Medulla oblongata (tissue), 1 donor: ENCODE measurements at regions not wholly inside any gene's neighbourhood (a gene's known extent, or its start where the extent isn't known, plus 50 kb on each side); places are given as distances from the start of the nearest gene placed in this dataset.

Experiments
- DNase-seq: peaks from one replicate; pipeline ENCODE4 v3.0.0-alpha.2; 2015; ENCODE audit errors: extremely low spot score

DNA sequence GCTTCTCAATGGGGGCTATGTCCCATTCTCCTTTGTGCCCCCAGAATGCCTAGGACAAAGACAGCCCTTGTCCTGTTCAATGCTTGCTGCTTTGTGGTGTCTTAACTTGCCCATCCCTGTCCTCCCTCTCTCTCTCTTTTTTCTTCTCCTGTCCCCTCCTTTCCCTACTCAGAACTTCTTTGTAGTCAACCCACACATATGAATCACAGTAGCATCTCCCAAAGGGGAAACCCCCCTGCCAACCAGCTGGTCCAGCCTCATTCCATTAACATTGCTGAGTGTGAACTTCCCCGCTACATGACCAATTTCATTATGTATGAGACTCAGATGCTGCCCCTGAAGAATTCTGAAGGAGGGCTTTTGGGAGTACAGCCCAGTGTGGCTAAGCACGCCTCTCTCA lies 408.3 kb downstream of the ENC1 start:
- DNase-seq = no peak

DNA sequence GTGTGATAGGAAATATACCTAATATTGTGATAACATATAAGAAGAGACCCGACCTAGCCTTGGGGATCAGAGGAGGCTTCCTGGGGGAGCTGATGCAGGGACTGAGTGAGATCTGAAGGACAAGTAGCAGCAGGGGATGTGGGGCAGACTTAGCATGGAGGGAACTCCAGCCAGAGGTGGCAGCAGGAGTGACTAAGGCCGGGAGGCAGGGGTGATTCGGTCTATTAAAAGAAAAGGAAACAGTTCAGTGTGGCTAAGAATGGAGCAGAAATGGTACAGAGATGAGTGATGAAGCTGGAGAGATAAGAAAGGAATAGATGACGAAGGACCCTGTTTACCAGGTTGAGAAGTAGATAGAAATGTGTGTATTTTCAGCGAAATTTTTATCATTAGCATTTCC lies 408.8 kb downstream of the ENC1 start:
- DNase-seq = no peak

DNA sequence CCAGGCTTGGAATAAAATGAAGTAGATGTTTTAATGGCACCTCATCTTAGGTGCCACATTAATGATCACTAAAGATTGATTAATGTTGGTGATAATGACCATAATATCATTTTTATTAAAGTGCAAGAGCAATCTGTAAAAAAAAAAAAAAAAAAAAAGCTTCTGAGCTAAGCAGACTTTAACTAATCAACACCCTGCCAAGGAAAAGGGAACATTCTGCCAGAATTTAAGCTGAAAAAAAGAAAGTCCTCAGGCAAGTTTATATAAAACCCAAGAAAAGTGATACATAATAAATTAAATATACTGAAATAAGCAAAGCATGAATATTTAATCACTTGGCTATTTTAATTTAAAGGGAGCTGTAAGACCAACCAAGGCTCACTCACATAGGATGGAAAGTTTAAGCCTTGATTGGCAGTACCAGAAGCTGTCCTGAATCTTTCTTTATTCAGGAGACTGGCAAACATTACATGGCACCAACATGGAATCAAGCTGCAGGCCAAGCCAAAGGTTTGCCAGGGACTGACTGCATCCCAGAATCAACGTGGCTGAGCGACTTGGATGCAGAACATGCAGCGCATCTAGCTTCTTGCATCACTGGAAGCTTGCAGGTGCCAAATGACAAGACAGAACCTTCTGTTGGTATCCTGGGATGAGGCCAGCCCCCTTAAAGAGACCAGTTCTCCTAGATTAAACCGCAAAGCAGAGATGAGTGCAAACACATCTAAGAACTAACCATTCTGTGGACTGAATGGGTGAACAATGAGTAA lies 413.6 kb downstream of the ENC1 start:
- DNase-seq = peak; percentile 19

DNA sequence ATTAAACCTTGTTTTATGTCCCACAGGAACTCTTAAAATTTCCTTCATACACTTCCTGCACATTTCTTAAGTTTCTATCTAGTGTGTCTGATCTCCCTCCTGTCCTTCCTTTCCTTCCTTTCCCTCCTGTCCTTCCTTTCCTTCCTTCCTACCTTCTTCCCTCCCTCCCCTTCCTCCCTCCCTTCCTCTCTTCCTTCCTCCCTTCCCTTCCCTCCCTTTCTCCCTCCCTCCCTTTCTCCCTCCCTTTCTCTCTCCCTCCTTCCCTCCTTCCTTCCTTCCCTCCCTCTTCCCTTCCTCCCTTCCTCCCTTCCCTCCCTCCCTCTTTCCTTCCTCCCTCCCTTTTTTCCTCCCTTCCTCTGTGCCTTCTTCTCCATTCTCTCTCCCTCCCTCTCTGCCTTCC lies 414.9 kb downstream of the ENC1 start:
- DNase-seq = no peak

DNA sequence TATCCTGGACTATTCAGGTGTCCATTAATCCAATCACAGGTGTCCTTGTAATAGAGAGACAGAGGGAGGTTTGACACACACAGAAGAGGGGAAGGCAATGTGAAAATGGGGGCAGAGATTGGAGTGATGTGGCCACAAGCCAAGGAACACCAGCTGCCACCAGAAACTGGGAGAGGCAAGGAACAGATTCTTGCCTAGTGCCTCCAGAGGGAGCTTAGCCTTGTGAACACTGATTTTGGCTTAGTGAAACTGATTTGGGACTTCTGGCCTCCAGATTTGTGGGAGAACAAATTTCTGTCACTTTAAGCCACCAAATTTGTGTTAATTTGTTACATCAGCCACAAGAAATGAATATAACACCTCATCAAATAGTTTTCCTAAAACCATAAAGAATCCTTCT lies 416.2 kb downstream of the ENC1 start:
- DNase-seq = no peak

DNA sequence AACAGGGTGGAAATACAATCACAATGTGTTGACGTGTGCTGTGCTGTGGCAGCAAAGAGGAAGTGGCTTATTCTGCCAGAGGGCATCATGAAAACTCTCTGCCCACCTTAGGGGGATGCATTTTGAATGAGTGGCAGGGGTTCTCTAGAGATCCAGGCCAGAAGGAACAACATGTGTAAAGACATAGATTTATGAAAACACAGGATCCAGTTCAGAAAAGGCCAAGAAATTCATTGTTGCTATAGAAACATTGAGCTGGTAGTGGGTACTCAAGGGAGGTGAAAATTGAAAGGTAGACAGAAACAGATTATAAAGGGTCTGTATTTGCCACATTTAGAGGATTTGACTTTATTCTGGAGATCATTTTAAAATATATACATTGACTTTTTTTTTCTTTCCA lies 417.7 kb downstream of the ENC1 start:
- no peak for DNase-seq

DNA sequence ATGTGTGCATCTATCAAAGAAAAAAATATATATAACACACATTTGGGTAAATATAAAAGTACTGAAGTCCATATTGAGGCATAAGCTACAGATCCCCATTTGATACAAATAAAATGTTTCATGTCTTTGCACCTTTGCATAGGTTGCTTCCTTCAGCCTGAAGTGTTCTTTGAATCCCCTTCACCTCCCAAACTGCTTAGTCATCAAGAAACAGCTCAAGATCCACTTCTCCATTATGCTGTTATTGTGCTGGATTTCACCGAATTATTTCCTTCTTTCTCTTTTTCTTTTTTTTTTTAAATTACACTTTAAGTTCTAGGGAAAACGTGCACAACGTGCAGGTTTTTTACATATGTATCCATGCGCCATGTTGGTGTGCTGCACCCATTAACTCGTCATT lies 419.1 kb downstream of the ENC1 start:
- DNase-seq = no peak

DNA sequence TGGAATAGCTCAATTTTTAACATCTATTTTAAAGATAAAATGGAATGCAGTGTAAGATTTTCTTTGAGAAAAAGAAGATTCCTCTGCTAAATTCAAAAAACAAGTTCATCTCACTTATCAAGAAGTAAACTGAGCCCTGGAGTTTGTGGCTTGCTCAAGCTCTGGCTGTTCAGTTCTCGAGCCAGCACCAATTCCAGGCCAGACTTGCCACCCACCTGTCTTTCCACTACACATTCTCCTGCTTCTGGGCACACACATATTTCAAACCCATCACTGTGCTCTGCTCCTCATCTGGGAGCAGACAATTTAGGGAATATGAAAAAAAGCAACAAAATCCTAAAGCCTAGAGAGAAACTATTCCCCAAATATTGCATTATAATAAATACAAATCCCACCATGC lies 424.5 kb downstream of the ENC1 start:
- no peak for DNase-seq

DNA sequence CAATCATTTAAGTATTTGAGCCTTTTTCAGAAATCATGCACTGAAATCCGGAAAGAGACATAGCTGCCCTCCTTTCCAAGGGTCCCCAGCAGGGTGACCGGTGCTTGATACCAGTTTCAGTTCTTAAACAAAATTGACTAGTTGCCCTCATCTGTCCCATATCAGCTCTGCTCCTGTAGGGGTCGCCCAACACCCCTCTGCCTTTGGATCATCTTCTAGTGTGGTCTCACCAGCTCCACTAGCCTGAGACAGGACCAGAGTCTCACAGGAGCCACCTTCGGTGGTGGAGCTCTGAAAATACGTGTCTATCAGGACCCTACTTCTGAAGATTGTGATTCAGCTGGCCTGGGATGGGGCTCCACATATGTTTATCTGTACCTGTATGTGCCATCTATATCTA lies 428.2 kb downstream of the ENC1 start:
- DNase-seq = no peak

DNA sequence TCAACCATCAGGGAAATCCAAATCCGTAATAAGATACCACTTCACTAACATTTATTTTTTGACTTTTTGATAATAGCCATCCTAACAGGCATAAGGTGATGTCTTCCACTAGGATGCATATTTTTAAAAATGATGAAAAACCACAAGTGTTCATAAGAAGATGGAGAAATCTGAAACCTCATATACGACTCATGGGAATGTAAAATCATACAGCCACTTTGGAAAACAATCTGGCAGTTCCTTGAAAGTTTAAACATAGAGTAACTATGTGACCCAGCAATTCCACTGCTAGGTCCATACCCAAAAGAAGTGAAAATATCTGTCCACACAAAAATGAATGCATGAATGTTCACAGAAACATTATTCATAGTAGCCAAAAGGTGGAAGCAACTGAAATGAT lies 431.0 kb downstream of the ENC1 start:
- DNase-seq = no peak

DNA sequence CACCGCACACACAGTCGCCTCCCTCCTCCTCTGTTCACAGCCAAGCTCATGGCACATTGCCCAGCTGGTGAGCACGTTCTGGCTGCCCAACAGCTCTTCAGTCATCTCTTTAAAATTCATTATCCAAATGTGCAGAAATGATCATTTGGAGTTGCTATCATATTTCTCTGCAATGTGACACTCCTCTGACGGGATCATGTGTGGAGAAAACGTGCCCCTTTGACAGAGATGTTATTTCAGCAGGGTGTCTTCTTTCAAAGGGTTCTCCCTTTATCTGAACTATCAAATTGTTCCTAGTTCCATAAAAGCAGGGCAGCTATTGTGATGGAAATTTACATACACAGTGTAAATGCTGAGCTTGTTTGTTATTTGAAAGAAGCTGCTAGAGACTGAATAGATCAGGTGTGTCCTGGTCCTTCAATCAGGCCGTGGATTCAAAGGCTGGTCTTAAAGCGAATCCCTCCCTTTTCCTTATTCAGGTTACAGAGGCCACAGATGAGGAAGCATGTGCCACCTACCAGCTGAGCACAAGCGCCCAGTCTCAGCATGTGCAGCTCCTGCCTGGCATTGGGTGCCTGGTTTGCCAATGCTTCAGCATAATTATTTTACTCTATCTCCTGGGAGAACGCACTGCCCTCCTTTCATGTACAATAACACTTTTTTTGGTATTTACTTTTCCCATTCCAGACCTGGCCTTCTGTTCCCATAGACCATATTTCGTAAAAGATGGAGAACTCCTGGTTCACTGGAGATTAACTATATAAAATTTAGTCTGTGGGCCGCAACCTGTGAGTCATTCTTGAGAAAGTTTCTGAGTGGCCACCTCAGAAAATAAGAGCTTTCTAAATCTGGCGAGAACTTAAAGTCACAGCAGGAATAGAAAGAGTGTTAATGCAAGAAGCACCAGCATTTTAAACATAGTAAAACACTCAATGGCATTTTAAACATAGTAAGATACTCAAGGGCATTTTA lies 433.7 kb downstream of the ENC1 start:
- peak; percentile 68 for DNase-seq

DNA sequence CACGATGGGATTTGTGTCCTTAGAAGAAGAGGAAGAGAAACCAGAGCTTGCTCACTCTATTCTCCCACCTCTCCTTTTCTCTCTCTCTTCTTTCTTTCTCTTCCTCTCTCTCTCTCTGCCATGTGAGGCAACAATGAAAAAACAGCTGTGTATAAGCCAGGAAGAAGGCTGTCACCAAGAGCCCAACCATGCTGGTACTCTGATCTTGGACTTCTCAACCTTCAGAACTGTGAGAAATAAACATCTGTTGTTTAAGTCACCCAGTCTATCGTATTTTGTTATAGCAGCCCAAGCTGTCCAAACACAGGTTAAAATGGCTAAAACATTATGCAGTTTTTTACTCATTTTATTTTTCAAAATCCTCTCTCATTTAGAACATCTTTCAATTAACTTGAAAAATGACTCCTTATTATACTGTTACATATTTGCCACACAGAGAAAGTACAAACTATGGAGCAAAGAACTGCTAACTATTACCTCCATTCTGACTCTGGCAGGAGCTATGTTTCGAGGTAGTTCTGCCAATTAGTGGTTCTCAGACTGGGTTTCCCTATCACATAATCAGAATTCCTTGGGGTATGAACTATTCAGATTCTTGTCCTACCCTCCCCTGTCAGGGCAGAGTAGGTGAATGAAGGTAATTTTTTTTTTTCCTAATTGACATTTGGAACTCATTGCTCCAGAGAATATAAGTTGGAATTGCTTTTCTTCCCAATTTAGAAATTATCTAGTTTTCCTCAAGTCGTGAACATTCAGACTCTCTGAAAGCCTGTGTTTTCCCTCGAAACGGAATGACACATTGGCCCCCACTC lies 434.6 kb downstream of the ENC1 start:
- DNase-seq = no peak

DNA sequence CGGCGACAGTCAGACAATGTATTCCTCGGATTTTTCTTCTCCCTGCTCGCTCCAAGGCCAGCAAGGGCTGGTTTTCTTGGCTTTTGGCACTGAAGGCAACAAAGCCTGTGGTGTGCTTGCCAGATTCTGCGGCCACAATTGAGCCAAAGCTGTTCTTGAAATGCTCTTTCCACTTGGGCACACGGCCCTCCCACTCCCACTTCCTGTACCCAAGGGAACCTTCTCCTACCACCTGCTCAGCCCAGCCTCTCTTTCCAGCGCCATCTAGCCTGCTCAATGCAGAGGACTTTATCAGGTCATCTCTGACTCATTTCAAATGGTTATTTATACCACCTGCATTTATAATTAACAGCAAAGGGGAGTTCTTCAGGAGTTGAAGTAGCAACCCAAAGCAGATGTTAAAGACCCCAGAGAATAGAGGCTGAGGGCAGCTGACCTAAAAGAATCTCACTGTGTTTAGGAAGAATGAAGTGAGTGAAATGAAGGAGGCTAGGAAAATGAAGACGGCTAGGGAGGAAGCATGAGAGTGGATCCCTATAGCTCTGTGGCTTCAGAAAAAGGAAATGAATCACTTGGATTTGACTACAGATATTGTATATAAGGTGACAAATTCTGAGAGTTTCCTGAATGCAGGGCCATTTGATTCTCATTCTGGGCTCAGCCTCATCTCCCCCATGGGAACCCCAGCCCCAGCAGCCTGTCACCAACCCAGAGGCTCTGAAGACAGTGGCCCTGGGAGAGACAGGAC lies 439.0 kb downstream of the ENC1 start:
- DNase-seq = peak; percentile 22

DNA sequence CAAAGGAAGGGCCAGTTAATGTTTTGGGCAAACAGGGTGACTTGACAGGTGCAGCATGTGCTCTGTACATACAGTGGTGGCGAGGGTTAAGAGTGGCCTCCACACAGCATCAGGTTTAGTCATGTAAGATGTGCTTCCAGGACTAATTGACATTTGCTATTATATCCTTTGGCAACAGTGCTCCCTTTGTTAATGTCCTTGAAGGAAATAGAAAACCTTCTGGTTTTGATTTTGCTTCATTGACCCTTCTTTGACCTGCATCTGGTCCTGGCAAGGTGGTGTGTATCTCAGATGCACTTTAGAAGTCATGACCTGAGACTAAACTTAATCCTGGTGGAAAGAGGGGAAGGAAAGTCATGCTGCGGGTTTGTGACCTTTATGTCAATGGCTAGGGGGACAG lies 440.0 kb downstream of the ENC1 start:
- no peak for DNase-seq

DNA sequence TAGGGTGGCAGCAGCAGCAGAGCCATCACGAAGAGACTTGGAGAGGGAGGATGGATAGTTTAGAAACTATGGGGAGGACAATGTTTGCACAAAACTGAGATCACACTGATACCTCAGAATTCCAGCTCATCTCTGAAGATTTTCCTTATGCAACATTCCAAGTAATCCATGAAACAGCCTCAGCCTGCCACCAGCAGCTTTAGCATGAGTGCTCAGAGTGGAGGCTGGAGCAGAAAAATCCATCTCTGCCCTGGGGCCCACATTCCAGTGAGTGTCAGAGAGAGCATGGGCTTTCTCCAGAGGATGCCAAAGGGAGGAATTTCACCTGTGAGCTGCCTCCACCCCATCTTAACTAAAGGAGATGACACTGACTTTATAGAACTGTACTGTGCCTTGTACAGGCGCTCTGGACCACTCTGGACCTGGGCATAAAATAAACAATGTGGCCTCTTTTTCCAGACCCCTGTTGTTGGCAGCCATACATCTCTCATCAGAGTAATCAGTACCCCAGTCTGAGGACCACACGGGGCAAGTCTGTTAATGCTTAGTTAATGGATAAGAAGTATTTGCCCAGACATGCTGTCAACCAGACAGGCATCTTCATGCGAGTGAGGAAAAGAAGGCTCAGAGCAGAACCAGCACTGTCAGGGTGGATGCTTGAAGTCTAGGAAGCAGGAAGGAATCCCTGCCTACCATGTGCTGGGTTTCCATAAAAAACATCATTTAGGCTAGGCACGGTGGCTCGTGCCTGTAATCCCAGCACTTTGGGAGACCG lies 440.9 kb downstream of the ENC1 start:
- no peak for DNase-seq

DNA sequence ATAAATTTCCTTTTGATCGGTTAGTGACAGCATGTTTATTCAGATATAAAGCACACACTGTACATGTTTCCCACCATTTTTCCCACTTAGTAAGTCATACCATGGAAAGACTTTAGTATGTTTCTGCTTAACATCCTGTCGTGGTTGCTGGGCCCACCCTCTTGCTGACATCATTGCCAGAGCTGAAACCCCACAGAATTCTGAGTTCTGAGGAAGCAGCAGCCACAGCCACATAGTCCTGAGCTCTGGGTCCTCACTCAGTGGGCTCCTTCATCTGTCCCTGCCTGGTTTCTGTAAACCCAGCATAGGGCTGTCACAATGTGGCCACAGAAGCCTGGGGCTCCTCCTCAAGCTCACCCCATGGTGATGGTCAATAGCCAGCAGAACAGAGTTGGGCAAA lies 441.5 kb downstream of the ENC1 start:
- no peak for DNase-seq

DNA sequence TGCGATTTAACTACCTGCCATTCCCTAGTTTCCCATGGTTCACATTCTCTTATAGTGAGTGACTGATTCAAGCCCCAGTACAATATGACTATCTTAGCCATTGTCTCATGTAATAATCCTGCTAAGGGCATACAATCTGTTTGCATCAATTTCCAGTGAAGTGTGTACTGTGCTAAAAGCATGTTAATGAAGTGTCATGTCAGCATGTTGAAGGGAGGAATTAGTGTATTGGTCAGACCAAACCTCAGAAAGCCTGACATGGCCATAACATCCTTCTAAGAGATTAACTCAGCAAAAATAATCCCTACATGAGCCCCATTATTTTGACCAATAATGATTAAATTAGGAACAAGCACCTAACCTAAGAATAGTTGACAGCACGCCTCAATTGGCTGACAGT lies 442.4 kb downstream of the ENC1 start:
- DNase-seq = no peak

DNA sequence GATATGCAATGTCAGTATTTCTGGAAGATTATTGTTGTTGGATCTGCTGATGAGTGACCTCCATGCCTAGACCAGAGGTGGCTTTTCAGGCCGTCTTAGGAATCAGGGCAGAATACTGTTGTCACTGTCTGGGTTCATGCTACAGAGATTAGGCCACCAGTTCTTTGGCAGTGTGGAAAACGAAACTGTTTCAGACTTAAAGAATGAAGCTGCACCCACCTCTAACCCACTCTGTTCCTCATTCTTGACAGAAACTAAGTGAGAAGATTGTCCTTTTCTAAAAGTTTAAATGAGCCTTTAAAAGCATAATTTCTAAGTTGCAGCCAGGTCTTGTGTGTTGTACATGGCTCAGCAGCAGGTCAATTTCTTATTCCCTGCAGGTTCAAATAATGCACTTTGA lies 444.3 kb downstream of the ENC1 start:
- DNase-seq = no peak

DNA sequence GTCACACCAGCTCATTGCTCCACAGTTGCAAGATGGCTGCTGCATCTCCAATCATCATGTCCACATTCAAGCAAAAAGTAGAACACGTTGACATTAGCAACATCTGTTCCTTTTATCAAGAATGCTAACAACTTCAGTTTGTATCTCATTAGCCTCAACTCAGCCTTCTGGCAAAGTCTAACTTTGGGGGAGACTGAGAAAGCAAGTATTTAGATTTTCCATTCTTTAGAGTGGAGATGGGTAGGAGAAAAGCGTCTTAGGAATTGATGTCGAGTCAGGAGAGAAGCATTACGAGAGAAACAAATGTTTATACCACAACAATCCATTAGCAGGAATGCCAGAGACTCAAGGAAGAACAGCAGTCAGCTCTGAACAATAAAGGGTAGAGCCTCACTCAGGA lies 446.3 kb downstream of the ENC1 start:
- no peak for DNase-seq

DNA sequence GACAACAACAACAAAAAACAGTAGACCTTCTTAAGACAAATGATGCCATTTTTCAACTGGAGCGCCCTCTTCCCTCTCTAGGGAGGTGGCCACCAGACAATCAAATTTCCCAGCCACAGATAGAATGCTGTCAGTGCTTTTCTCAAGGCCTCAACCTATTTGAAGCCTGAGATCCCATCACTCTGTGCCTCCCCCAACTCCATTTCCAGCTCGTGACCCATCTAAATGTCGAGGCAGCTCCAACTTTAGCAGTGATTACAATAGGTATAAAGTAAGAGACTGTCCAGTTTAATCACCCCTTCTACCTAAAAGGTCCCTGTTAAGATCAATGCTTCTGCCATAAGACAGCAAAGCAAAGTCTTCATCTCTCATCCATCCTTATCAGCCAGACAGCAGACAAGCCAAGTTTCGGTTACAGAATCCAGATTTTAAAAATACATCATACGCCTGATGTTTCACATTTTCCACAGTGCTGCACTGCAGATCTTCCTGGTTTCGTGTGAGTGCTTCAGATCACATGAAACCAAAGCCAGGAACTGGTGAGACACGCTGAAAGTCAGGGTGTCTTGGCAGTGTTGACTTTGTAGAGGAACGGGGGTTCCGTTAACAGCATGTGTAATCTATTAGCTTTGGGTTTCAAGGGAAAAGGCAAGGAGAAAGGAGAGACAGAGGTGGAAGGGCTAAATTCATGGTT lies 447.8 kb downstream of the ENC1 start:
- DNase-seq = no peak
